ENCODE measurements at regions not wholly inside any gene's neighbourhood (a gene's known extent, or its start where the extent isn't known, plus 50 kb on each side); places are given as distances from the start of the nearest gene placed in this dataset.

DNA sequence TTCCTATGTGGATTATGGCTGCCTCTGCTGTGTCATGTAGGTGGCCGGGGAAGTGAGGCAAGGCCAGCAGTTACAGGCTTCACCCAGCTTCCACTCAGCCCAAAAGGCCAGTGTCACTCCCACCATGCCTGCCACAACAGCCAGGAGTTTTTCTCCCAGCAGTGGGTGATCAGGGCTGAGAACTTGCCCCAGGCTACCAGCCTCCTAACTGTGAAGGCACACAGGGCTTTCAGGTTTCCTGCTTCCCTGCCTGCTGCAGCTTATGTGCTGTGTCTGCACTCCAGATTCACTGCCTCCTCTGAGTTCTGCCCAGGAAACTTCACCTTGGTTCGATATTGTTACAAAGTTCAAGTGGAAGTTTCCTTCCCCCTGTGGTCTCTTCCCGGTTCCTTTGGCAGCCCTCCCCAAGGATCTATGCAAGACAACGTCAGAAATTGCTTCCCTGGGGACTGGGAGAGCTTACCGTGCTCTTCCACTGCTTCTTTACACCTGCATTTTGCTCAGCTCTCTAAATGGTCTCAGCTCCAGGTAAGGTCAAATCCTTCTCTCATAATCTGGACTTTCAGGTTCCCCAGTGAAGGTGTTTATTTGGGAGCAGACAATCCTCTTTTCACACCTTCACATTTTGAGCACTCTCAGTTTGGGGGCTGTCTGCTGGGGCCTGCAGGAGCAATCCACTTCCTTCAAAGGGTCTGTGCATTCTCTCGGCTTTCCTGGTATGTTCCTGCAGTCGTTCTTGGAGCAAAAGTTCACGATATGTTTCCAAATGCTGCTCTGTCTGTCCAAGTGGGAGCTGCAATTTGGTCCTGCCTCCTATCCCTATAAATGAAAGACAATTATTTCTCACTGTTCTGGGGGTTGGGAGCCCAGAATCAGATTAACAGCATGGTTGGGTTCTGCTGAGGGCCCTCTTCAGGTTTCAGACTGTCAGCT, 1730.1 kb upstream of the PRR20A start:
- Mint-ChIP-seq H3K4me3 (no peak overlapping the region), H3K27ac (no peak overlapping the region), H3K4me1 (ENCODE audit: unreplicated experiment) (no peaks in the 10 kb centered on the region), H3K9me3 (no peaks in the 10 kb centered on the region), H3K36me3 (no peaks in the 10 kb centered on the region), H3K27me3 (no peaks in the 10 kb centered on the region)
- no peak for DNase-seq (ENCODE audit: extremely low spot score, unreplicated experiment)
- TF ChIP-seq, protein P1, sequence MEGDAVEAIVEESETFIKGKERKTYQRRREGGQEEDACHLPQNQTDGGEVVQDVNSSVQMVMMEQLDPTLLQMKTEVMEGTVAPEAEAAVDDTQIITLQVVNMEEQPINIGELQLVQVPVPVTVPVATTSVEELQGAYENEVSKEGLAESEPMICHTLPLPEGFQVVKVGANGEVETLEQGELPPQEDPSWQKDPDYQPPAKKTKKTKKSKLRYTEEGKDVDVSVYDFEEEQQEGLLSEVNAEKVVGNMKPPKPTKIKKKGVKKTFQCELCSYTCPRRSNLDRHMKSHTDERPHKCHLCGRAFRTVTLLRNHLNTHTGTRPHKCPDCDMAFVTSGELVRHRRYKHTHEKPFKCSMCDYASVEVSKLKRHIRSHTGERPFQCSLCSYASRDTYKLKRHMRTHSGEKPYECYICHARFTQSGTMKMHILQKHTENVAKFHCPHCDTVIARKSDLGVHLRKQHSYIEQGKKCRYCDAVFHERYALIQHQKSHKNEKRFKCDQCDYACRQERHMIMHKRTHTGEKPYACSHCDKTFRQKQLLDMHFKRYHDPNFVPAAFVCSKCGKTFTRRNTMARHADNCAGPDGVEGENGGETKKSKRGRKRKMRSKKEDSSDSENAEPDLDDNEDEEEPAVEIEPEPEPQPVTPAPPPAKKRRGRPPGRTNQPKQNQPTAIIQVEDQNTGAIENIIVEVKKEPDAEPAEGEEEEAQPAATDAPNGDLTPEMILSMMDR (conservative IDR thresholded peaks at IDR 0.05), result no peak

DNA sequence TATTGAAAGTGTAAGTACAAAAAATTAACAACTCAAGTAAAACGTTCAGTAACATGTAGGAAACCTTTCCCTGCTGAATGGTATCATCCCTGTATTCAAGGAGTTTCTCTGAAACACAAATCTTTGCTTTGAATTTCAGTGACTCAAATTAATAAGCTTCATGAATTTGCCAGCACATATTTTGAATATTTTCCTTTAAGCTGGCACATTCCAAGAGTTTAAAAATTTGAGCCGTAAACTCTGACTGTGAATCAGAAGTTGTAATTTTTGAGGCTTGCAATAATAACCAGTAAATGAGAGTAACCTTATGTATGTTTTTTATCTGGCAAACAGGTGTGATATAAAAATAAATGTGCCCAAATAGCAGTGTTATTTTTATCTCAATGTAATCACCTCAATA, 1722.6 kb upstream of the PRR20A start:
- H3K27me3 Mint-ChIP-seq, result no peaks in the 10 kb centered on the region
- no peak for DNase-seq (ENCODE audit: extremely low spot score, unreplicated experiment)
- no peaks in the 10 kb centered on the region for H3K9me3 Mint-ChIP-seq
- H3K27ac Mint-ChIP-seq, result no peak overlapping the region
- H3K4me3 Mint-ChIP-seq, result no peak overlapping the region
- TF ChIP-seq, protein P1 (conservative IDR thresholded peaks at IDR 0.05), result no peak
- H3K36me3 Mint-ChIP-seq, result no peaks in the 10 kb centered on the region
- no peaks in the 10 kb centered on the region for H3K4me1 Mint-ChIP-seq (ENCODE audit: unreplicated experiment)

DNA sequence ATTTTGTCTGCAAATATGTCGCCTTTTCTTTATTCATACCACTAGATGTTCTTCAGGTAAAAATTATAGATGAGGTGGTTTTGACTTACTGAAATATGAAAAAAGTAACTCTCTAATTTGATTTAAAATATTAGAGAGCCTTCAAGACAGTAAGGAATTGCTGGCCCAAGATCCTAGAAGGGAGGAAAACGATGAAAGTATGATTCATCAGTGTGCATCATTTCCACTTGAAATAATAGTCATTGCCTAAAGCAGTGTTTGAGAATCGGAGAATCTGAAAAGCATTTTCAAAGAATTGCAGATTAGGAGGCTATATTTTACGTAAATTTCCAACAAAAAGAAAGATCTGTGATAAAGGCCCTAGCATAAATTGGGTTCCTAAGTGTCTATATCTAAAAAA, 1707.9 kb upstream of the PRR20A start:
- Mint-ChIP-seq H3K4me1 (ENCODE audit: unreplicated experiment) (no peaks in the 10 kb centered on the region), H3K36me3 (no peaks in the 10 kb centered on the region)
- TF ChIP-seq, protein P1 (conservative IDR thresholded peaks at IDR 0.05), result no peak

DNA sequence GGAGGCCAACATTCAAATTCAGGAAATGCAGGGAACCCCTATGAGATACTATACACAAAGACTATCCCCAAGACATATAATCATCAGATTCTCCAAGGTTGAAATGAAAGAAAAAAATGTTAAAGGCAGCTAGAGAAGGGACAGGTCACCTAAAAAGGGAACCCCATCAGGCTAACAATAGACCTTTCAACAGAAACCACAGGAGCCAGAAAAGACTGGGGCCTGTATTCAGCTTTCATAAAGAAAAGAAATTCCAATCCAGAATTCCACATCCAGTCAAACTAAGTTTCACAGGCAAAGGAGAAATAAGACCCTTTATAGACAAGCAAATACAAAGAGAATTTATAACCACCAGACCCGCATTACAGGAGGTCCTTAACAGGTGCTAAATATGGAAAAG, 1703.6 kb upstream of the PRR20A start:
- TF ChIP-seq, protein P1 (conservative IDR thresholded peaks at IDR 0.05), result no peak
- Mint-ChIP-seq H3K36me3 (no peaks in the 10 kb centered on the region), H3K27ac (no peak overlapping the region), H3K4me1 (ENCODE audit: unreplicated experiment) (no peaks in the 10 kb centered on the region), H3K4me3 (no peak overlapping the region), H3K27me3 (no peaks in the 10 kb centered on the region), H3K9me3 (no peaks in the 10 kb centered on the region)
- DNase-seq (ENCODE audit: extremely low spot score, unreplicated experiment), result no peak

More for the DNA sequence above, 1707.9 kb upstream of the PRR20A start:
- Mint-ChIP-seq H3K27me3 (no peaks in the 10 kb centered on the region), H3K27ac (no peak overlapping the region), H3K4me3 (no peak overlapping the region), H3K9me3 (no peaks in the 10 kb centered on the region)
- no peak for DNase-seq (ENCODE audit: extremely low spot score, unreplicated experiment)

DNA sequence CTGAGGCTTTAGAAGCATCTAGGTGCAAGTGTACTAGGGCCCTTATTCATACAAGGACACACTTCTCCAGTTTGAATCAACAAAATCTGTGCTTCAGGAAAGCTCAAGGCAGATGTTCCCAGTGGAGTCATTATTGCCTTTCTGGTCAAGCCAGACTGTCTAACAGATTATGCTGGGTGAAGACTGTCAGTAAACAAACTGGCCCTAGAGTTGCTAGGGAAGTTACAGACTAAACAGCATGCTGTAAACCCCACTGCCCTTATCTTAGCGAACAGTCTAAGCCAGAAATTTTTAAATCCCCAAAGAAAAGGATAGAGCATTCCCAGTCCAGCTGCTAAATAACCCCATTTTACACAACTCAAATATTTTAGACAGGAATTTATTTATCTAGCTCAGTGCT, 1701.3 kb upstream of the PRR20A start:
- H3K4me3 Mint-ChIP-seq, result no peak overlapping the region
- DNase-seq (ENCODE audit: extremely low spot score, unreplicated experiment), result no peak
- H3K9me3 Mint-ChIP-seq, result no peaks in the 10 kb centered on the region
- TF ChIP-seq, protein P1 (conservative IDR thresholded peaks at IDR 0.05), result no peak
- no peak overlapping the region for H3K27ac Mint-ChIP-seq
- no peaks in the 10 kb centered on the region for H3K4me1 Mint-ChIP-seq (ENCODE audit: unreplicated experiment)
- no peaks in the 10 kb centered on the region for H3K27me3 Mint-ChIP-seq
- no peaks in the 10 kb centered on the region for H3K36me3 Mint-ChIP-seq

Data from type B pancreatic cell (in vitro differentiated cells).